ACHN (cell line): ENCODE measurements at regions not wholly inside any gene's neighbourhood (a gene's known extent, or its start where the extent isn't known, plus 50 kb on each side); places are given as distances from the start of the nearest gene placed in this dataset.
A peak's percentile ranks its signal among the peaks of the same experiment; 100 is the strongest.
"Not testable (repeated sequence)": the region's sequence is repeated elsewhere in the genome, so short reads cannot be mapped to it uniquely, and the experiment has no call there.

ENCODE experiments used
- DNase-seq: peaks from one replicate; pipeline ENCODE4 v3.0.0-alpha.2; 2015
- in situ Hi-C: cut with HindIII; loops from 2 replicates; pipeline ENCODE4 v1.10.0; 2017; ENCODE audit warnings: low sequenced_read_pairs, low pct_ligation_motif_present, low pct_unique_long_range_greater_than_20kb

DNA sequence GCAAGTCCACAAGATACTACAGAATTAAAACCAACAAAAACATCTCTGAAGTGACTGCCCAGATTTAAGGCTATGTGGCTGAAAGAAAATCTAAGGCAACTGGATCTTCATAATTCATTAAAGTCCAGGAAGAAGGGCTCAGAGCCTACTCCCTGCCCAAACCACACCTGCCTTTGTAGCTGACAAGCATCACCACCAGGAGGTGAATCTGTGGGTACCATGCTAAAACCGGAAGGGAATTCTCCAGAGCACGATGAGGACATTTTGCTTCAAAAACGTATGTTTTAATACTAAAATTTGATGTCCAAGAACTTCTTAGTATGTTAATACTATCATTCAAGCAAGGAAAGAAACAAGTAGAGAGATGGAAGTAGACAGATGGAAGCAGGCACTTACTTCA lies 495.9 kb upstream of the NECTIN3 start:
- in situ Hi-C loops = no loop called here
- peak; percentile 13 for DNase-seq

- in situ Hi-C loops = no loop called here
- peak; percentile 94 for DNase-seq
These were observed 494.7 kb upstream of the NECTIN3 start for GRCh38 chr3:110576960-110577359.

DNA sequence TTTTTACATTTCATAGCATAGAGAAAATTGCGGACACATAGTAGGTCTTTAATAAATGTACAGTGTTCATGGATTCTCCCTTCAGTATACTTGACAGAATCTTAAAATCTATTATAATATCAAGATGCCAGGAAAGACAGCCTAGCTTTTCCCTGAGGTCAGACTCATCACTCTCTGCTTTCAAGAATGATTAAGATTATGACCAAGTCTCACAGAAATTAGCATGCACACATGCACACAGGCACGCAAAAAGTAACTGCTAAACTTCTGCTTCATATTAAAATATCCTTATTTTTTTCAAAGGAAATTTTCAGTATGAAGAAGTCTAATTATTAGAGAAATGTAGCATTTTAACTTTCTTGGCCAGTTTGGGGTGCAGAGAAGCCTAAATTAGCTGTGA lies 493.8 kb upstream of the NECTIN3 start:
- DNase-seq = no peak
- in situ Hi-C loops = no loop called here

DNA sequence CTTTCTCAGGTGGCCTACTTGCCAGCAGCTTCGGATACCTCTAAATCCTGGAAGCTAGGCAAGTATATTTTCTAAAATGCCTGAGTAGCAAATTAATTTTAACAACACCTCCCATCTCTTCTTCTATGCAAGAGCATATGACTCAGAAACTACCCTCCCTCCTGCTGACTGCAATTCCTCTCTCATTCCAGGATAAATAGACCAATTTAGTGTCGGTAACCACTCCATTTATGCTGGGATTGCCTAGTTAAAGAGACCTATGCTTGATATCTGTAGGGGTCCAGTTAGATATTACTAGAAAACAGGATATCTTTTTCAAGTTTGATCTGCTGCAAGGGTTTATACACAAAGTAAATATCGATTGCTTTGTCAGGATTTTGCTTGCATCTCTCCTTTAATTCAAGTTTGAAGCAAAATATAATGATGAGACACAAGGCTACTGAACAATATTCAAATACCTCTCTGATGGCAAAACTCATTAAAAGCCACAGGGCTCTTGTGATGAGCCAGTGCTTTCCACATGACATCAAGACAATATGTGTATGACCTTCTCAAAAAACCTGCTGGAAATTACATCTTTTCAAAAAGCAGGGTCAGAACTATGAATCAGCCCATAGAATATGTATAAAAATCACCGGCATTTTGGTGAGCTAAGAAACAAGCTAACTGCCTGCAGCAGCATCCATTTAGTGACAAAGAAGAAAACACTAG lies 491.6 kb upstream of the NECTIN3 start:
- DNase-seq = no peak
- in situ Hi-C loops = no loop called here

- no peak for DNase-seq
These were observed 488.2 kb upstream of the NECTIN3 start for GRCh38 chr3:110583373-110583935.

GRCh38 chr3:110588906-110589305 lies 482.7 kb upstream of the NECTIN3 start:
- no peak for DNase-seq
- in situ Hi-C loops = no loop called here

More at GRCh38 chr3:110583373-110583935, 488.2 kb upstream of the NECTIN3 start:
- in situ Hi-C loops = no loop called here

- DNase-seq = no peak
- in situ Hi-C loops = no loop called here
These were observed 482.3 kb upstream of the NECTIN3 start for GRCh38 chr3:110589341-110589740.

- DNase-seq = no peak
- in situ Hi-C loops = no loop called here
These were observed 477.9 kb upstream of the NECTIN3 start for GRCh38 chr3:110593749-110594148.

- in situ Hi-C loops = no loop called here
- peak; percentile 20 for DNase-seq
These were observed 472.6 kb upstream of the NECTIN3 start for GRCh38 chr3:110598847-110599490.

- in situ Hi-C loops = no loop called here
- DNase-seq = no peak
These were observed 463.1 kb upstream of the NECTIN3 start for GRCh38 chr3:110608566-110608965.

DNA sequence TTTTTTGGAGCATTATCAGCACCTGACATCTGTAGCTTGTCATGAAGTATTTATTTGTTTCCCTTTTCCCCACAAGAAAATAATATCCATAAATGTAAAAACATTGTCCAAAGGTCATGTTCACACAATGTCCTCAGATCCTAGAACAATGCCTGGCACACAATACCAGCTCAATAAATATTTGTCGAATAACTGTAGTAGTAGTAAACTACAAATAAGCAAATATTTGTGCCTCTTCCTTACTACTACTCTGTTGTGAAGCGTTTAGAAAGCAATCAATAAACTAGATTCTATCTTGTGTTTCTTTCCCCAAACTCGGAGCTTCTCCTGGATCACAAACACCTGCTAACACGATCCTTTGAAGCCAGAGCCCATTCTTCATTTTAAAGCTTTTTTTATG lies 459.6 kb upstream of the NECTIN3 start:
- in situ Hi-C loops = no loop called here
- no peak for DNase-seq

GRCh38 chr3:110614186-110614585 lies 457.4 kb upstream of the NECTIN3 start:
- in situ Hi-C loops = no loop called here
- no peak for DNase-seq

GRCh38 chr3:110615454-110615853 lies 456.2 kb upstream of the NECTIN3 start:
- no peak for DNase-seq
- in situ Hi-C loops = no loop called here

DNA sequence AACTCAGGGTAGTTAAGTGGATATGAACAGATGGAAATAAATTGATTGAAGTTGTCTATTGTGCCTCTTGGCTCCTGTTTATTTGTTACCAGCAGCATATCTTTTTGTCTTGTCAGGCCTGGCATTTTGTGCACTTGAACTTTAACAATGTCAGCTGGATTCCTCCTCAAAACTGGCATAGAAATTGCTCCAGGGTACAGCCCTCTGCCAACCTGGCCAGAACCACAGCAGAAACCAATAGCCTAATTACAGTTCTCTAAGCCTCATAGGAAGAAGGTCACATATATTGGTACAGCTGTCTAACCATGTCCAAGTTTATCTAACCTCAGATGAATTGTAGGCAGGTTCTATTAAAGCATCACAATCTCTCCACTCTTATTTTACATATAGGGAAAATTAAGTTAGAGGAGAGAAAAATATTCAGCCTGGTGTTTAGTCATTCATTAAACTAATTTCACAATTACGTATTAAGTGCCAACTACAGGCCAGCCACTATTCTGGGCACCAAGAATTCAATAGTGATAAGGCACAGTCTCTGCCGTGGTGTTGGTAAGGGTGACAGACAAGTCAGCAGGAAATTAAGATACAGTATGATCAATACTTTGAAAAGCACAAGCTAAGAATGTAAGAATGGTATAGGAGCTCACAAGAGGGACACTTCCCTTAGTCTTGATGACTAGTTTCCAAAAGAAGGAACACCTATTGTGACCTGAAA lies 452.9 kb upstream of the NECTIN3 start:
- DNase-seq = no peak
- in situ Hi-C loops = no loop called here

DNA sequence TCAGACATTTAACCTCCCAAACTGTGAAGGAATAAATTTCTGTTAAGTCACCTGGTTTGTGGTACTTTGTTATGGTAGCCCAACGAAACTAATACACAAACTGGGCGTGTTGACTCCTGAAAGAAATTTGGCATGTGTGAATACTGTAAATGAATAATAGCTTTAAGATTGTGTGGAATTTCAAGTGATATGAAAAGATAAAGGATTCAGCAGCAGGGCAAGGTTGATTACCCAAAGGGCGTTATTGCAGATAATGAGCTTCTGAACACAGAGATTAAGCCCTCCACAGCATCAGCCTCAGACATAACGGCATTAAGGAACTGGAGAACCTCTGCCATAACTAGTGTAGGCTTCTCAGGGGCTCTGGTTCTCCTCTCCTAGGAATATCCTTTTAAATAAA lies 451.5 kb upstream of the NECTIN3 start:
- DNase-seq = no peak
- in situ Hi-C loops = no loop called here

DNA sequence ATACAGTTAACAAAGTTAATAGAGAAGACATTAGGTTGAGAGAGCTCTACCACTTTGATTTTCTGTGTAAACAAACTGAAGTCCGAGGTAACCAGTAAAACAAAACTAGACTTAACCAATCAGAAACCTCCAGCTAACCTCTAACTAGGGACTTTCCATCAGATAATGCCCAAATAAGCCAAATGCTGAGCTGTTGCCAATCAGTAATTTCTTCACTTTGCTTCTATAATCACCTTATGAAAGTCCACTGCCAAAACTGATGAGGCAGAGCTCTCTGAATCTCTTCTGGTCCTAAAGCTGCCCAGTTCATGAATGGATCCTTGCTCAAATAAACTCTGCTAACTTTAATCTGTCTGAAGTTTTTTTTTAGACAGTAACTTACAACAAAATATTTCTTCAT lies 448.0 kb upstream of the NECTIN3 start:
- in situ Hi-C loops = no loop called here
- DNase-seq = no peak

- DNase-seq = no peak
- in situ Hi-C loops = no loop called here
These were observed 447.0 kb upstream of the NECTIN3 start for GRCh38 chr3:110624576-110624975.

- in situ Hi-C loops = no loop called here
- DNase-seq = no peak
These were observed 446.3 kb upstream of the NECTIN3 start for GRCh38 chr3:110625201-110625747.

- peak; percentile 2 for DNase-seq
- in situ Hi-C loops = not testable (repeated sequence)
These were observed 444.9 kb upstream of the NECTIN3 start for GRCh38 chr3:110626652-110627111.
